ENCODE measurements at regions not wholly inside any gene's neighbourhood (a gene's known extent, or its start where the extent isn't known, plus 50 kb on each side); places are given as distances from the start of the nearest gene placed in this dataset.

DNA sequence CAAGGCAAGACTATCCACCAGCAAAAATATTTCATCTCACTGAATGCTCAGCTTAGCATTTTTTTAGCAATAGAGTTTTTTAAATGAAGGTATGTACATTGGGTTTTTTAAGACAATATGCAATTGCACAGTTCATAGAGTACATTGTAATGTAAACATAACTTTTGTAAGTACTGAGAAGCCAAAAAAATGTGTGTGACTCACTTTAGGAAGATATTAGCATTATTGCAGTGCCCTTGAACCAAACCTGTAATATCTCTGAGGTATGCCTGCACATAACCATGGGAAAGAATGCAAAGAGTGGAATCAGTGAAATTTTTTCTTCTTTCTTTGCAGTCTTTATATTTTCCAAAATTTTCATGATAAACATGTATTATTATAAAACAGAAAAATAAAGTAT lies 1533.3 kb upstream of the WWC1 start:
- no peak for TF ChIP-seq CTCF (IDR thresholded peaks at IDR 0.05; ENCODE audit: borderline replicate concordance, insufficient read depth, low read depth, low read length)
- H3K4me3 ChIP-seq (ENCODE audit: low read depth, low read length), result no peak overlapping the region

- TF ChIP-seq CTCF (IDR thresholded peaks at IDR 0.05; ENCODE audit: borderline replicate concordance, insufficient read depth, low read depth, low read length), result no peak
- no peak overlapping the region for H3K4me3 ChIP-seq (ENCODE audit: low read depth, low read length)
These were observed 1523.6 kb upstream of the WWC1 start for GRCh38 chr5:166767858-166768257.

- no peak overlapping the region for H3K4me3 ChIP-seq (ENCODE audit: low read depth, low read length)
- no peak for TF ChIP-seq CTCF (IDR thresholded peaks at IDR 0.05; ENCODE audit: borderline replicate concordance, insufficient read depth, low read depth, low read length)
These were observed 1522.9 kb upstream of the WWC1 start for GRCh38 chr5:166768536-166768935.

DNA sequence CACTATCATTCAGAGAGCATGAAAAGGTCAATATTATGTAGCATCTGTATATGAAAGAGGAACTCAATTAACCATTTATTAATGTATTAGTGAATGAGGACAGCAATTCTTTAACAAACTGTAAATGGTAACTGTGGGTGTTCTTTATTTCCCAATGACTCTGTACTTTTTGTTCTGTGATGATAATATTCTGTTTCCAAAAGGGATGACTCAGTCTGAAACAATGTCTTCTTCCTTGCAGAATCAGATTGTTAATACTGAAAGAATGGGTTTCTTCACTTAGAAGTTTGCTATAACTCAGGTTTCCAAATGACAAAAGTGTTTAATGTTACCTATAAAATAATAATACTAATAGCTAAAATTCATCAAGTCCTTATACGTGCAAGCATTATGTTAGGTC lies 1518.7 kb upstream of the WWC1 start:
- no peak for TF ChIP-seq CTCF (IDR thresholded peaks at IDR 0.05; ENCODE audit: borderline replicate concordance, insufficient read depth, low read depth, low read length)
- H3K4me3 ChIP-seq (ENCODE audit: low read depth, low read length), result no peak overlapping the region

- no peak overlapping the region for H3K4me3 ChIP-seq (ENCODE audit: low read depth, low read length)
- no peak for TF ChIP-seq CTCF (IDR thresholded peaks at IDR 0.05; ENCODE audit: borderline replicate concordance, insufficient read depth, low read depth, low read length)
These were observed 1509.7 kb upstream of the WWC1 start for GRCh38 chr5:166781737-166782136.

- no peak overlapping the region for H3K4me3 ChIP-seq (ENCODE audit: low read depth, low read length)
- TF ChIP-seq CTCF (IDR thresholded peaks at IDR 0.05; ENCODE audit: borderline replicate concordance, insufficient read depth, low read depth, low read length), result no peak
These were observed 1506.8 kb upstream of the WWC1 start for GRCh38 chr5:166784545-166785078.

DNA sequence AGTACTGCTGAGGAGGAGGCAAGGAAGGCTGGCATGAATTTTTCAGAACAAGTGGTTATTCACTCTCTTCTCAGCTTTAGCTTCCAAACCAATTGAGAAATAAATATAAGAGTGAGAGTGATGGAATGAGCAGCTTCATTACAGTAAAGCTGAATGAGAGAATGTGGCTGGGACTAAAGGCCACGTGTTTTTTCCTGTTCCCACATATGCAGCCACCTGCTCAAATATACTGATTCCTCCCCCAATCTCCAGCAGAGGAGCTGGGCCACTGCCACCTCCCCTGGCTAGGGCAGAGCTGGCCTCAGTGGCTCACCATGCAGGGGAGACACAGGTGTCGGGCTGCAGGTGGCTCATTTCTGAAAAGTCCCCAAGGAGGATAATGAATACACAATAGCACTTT lies 1505.3 kb upstream of the WWC1 start:
- no peak overlapping the region for H3K4me3 ChIP-seq (ENCODE audit: low read depth, low read length)
- TF ChIP-seq CTCF (IDR thresholded peaks at IDR 0.05; ENCODE audit: borderline replicate concordance, insufficient read depth, low read depth, low read length), result no peak

Measured in GM12875 (cell line).